GM19239 (cell line): ENCODE measurements at regions not wholly inside any gene's neighbourhood (a gene's known extent, or its start where the extent isn't known, plus 50 kb on each side); places are given as distances from the start of the nearest gene placed in this dataset.
A peak's percentile ranks its signal among the peaks of the same experiment; 100 is the strongest.
"Not testable (repeated sequence)": the region's sequence is repeated elsewhere in the genome, so short reads cannot be mapped to it uniquely, and the experiment has no call there.

Experiments
- DNase-seq: peaks from one replicate; pipeline ENCODE4 v3.0.0; 2011; ENCODE audit warnings: low spot score; ENCODE audit not compliant: insufficient read length
- FAIRE-seq: peaks from 2 replicates; lab custom pipeline; 2011; peaks lifted over from hg19 to GRCh38; lab: Jason Lieb, UNC

- not testable (repeated sequence) for FAIRE-seq
These were observed 143.8 kb upstream of the MED14 start for GRCh38 chrX:40879172-40879571.

DNA sequence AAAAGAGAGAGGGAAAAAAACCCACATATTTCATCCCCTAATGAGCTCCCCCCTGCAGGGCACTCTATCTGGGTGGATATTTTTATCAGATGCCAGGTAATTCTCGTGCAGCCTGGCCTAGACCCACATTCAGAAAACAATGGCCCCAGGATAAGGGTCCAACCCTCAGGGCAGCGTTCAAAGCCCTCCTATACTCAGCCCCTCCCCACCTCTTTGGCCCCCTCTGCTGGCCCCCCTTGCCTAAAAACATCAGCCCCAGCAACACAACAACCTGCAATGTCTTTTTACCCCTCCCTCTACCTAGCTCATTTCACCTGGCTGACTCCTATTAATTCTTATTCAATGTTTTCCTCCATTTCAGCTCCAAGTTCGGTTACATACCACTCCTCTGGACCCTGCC, 145.4 kb upstream of the MED14 start:
- no peak for DNase-seq
- no peak for FAIRE-seq

More at GRCh38 chrX:40879172-40879571, 143.8 kb upstream of the MED14 start:
- DNase-seq = not testable (repeated sequence)

DNA sequence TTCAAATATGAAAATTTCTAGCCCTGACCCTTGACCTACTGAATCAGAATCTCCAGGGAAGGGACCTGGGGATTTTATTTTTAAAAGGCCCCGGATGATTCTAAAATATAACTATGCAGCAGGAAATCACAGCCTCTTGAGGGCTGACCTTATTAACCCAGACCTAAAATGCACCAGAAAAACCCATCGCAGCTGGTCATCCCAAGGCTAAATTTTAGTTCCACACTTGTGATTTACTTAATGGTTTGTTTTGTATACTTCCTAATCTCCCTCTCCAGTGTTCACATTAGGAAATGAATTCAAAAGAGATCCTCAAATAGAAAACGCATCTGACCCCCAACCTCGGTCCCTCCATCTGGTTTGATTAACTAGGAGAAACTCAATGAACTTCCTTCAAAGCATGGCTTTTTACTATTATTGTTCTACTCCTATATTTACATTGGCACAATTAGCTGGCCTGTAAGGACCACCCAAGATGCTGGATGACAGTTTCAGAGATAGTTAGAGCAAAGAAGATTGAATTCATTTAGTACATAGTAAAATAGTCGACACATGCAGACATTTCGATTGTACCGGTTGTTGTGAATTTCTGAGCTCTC, 147.8 kb upstream of the MED14 start:
- FAIRE-seq (no peak), DNase-seq (no peak)

- DNase-seq (no peak), FAIRE-seq (no peak)
These were observed 150.6 kb upstream of the MED14 start for GRCh38 chrX:40885989-40886388.

DNA sequence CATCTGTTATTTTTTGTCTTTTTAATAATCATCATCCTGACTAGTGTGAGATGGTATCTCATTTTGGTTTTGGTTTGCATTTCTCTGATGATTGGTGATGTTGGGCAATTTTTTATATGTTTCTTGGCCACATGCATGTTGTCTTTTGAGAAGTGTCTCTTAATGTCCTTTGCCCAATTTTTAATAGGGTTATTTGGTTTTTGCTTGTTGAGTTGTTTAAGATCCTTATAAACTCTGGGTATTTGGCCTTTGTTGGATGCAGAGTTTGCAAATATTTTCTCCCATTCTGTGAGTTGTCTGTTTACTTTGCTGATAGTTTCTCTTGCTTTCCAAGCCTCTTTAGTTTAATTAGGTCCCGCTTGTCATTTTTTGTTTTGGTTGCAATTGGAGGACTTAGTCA, 152.1 kb upstream of the MED14 start:
- DNase-seq (no peak), FAIRE-seq (peak; percentile 86)

DNA sequence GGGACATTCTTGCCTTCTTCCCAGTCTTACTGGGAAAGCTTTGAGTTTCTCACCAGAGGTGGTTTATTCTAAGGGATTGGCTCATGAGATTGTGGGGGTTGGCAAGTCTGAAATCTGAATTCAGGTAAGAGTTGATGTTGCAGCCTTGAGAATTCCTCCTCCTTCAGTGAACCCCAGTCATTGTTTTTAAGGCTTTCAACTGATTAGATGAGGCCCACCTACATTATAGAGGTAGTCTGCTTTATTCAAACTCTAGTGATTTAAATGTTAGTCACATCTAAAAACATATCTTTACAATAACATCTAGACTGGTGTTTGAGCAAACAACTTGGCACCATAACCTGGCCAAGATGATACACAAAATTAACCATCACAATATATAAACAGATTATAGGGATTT, 156.5 kb upstream of the MED14 start:
- DNase-seq = no peak
- no peak for FAIRE-seq

DNA sequence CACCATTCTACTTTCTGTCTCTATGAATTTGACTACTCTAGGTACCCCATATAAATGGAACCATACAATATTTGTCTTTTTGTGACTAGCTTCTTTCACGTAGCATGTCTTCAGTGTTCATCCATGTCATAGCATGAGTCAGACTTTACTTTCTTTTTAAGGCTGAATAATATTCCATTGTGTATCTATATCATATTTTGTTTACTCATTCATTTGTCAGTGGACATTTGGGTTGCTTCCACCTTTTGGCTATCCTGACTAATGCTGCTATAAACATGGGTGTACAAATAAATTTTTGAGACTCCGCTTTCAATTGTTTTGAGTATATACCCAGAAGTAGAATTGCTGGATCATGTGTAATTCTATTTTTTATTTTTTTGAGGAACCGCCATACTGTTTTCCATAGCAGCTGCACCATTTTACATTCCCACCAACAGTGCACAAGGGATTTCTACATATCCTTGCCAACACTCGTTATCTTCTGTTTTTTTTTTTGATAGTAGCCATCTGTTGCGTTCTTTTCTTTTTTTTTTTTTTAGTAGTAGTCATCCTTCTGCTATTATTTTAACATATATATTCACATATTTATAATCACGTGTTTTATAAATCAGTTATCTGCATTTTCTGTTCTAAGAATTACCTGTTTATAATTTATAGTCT, 158.0 kb upstream of the MED14 start:
- peak; percentile 71 for FAIRE-seq
- no peak for DNase-seq

GRCh38 chrX:40895246-40895645, 159.9 kb upstream of the MED14 start:
- DNase-seq = no peak

GRCh38 chrX:40897718-40898270, 162.5 kb upstream of the MED14 start:
- FAIRE-seq = no peak
- DNase-seq = no peak

More at GRCh38 chrX:40895246-40895645, 159.9 kb upstream of the MED14 start:
- no peak for FAIRE-seq

DNA sequence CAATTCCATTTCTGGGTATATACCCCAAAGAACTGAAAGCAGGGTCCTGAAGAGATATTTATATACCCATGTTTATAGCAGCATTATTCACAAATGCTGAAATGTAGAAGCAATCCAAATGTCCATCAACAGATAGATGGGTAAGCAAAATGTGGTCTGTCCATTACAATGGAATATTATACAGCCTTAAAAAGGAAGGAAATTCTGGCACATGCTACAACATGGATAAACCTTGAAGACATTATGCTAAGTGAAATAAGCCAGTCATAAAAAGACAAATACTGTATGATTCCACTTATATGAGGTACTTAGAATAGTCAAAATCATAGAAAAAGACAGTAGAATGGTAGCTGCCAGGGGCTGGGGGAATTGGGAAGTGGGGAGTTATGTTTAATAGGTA, 169.4 kb upstream of the MED14 start:
- FAIRE-seq, DNase-seq: not testable (repeated sequence)

DNA sequence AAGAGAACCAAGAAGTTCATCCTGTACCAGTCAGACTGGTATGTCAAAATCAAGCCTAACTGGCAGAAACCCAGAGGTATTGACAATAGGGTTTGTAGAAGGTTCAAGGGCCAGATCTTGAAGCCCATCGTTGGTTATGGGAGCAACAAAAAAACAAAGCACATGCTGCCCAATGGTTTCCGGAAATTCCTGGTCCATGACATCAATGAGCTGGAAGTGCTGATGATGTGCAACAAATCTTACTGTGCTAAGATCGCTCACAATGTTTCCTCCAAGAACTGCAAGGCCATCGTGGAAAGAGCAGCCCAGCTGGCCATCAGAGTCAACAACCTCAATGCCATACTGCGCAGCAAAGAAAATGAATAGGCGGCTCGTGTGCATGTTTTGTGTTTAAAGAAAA, 172.7 kb upstream of the MED14 start:
- FAIRE-seq = no peak

GRCh38 chrX:40908857-40909475, 173.6 kb upstream of the MED14 start:
- no peak for FAIRE-seq
- DNase-seq = no peak

More for the DNA sequence above, 172.7 kb upstream of the MED14 start:
- DNase-seq = no peak

DNA sequence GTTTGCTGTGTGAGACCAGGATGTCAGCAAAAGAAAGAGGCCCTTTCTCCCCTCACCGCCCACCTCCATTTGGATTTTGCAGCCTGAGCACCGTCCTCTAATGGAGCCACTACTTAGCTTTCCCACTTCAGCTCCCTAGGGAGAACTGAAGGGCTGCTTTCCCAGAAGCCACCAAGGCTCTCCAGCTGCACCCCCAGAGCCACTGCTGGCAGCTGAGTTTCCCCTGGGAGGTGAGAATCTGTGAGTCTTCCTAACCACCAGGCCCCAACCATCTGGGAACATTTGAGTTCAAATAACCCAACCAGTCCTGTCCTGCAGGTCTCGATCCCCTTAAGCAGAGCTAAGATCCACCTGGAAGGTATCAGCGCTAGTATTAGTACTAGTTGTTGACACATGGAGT, 173.1 kb upstream of the USP9X start:
- FAIRE-seq (no peak), DNase-seq (no peak)

DNA sequence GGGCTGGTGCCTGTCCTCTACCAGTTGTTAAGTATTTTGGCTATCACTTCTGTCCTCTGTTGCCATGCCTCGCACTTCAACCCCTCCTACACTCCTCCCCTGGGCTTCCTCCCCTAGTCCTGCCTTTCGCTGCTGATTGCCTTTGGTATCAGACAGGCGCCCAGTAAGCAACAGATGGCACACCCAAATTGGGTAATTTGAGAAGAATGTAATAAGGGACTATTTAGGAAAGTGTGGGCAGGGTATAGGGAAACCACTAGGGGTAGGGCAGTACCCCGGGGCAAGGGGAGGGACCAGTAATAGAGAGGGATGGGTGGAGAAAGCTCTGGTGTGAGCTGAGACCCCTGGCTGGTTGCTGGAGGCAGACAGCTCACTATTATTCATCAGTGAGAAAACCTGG, 172.7 kb upstream of the USP9X start:
- DNase-seq (no peak), FAIRE-seq (no peak)

DNA sequence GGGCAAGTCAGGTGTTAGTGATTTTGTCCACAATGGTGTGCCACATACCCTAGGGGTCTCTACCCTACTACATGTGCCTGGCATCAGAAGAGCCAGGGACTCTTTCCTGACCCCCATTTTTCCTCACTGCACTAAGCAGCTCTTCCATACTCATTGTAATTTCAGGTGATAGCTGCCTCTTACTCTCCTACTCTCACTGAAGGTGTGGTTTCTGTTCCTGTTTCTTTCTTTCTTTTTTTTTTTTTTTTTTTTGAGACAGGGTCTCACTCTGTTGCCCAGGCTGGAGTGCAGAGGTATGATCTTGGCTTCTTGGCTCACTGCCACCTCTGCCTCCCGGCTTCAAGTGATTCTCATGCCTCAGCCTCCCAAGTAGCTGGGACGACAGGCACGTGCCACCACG, 164.9 kb upstream of the USP9X start:
- DNase-seq (no peak), FAIRE-seq (peak; percentile 28)

DNA sequence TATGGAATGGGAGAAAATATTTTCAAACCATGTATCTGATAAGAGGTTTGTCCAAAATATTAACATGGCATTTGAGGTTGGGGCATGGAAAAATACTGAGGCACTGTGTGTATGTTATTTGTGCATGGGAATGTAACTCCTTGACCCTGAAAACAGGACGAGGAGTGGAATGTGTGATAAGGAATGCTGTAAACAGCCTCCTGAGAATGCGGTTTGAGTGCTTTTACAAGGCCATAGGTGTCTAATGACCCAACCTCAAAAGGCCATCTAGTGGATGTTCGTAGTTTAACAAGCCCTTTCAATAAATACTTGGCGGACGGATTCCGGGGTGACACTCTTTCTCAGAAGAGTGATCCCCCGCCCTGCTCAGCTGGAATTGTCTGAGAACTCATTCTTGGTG, 162.9 kb upstream of the USP9X start:
- FAIRE-seq (no peak), DNase-seq (no peak)

GRCh38 chrX:40926739-40927427, 158.4 kb upstream of the USP9X start:
- not testable (repeated sequence) for DNase-seq, FAIRE-seq

GRCh38 chrX:40928076-40928475, 157.2 kb upstream of the USP9X start:
- DNase-seq (no peak), FAIRE-seq (no peak)

GRCh38 chrX:40931921-40932320, 153.3 kb upstream of the USP9X start:
- DNase-seq = no peak
- FAIRE-seq = no peak

GRCh38 chrX:40933132-40933705, 152.0 kb upstream of the USP9X start:
- FAIRE-seq = peak; percentile 86
- DNase-seq = no peak
